SK-N-SH (cell line): ENCODE measurements at regions not wholly inside any gene's neighbourhood (a gene's known extent, or its start where the extent isn't known, plus 50 kb on each side); places are given as distances from the start of the nearest gene placed in this dataset.

ENCODE experiments used
- RCOR1 ChIP-seq: fragments of 150-350 bp; IDR thresholded peaks from 2 replicates; pipeline ENCODE4 v1.6.1; 2017; ENCODE audit warnings: antibody characterized with exemption, low read length
- TF ChIP-seq, protein P1 (sequence below): fragments of 200-600 bp; sonication (generic); IDR thresholded peaks from 2 replicates; pipeline ENCODE4 v1.6.1; 2017; ENCODE audit warnings: antibody characterized with exemption, mild to moderate bottlenecking, moderate library complexity
- TF ChIP-seq, protein P2 (sequence below): IDR thresholded peaks from 2 replicates; pipeline ENCODE4 v1.4.0; 2012; ENCODE audit warnings: low read depth, borderline replicate concordance

DNA sequence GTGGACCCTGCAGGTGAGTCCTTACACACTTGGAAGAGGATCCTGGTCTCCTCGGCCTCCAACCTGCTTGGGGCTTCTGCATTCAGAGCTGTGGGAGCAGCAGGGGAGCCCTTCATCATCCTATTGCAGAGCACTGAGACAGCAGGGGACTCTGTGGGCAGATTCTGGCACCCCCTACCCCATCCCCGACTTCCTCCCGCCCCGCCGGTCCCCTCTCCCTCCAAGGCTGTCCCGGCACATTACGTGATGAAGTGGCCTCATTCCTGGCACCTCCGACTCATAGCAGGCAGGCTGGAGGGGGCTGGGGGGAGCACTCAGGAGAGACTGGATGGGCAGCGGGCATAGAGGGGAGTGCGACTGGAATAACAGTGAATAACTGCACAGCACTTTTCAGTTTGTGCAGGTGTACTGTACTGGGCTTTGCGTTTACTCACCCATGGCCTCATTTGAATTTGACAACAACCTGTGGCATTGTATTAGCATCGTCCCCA lies 394.1 kb downstream of the MATN1 start:
- TF ChIP-seq, protein P1, sequence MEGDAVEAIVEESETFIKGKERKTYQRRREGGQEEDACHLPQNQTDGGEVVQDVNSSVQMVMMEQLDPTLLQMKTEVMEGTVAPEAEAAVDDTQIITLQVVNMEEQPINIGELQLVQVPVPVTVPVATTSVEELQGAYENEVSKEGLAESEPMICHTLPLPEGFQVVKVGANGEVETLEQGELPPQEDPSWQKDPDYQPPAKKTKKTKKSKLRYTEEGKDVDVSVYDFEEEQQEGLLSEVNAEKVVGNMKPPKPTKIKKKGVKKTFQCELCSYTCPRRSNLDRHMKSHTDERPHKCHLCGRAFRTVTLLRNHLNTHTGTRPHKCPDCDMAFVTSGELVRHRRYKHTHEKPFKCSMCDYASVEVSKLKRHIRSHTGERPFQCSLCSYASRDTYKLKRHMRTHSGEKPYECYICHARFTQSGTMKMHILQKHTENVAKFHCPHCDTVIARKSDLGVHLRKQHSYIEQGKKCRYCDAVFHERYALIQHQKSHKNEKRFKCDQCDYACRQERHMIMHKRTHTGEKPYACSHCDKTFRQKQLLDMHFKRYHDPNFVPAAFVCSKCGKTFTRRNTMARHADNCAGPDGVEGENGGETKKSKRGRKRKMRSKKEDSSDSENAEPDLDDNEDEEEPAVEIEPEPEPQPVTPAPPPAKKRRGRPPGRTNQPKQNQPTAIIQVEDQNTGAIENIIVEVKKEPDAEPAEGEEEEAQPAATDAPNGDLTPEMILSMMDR = no peak
- TF ChIP-seq, protein P2, sequence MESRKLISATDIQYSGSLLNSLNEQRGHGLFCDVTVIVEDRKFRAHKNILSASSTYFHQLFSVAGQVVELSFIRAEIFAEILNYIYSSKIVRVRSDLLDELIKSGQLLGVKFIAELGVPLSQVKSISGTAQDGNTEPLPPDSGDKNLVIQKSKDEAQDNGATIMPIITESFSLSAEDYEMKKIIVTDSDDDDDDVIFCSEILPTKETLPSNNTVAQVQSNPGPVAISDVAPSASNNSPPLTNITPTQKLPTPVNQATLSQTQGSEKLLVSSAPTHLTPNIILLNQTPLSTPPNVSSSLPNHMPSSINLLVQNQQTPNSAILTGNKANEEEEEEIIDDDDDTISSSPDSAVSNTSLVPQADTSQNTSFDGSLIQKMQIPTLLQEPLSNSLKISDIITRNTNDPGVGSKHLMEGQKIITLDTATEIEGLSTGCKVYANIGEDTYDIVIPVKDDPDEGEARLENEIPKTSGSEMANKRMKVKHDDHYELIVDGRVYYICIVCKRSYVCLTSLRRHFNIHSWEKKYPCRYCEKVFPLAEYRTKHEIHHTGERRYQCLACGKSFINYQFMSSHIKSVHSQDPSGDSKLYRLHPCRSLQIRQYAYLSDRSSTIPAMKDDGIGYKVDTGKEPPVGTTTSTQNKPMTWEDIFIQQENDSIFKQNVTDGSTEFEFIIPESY = no peak
- no peak for TF ChIP-seq RCOR1
